ENCODE measurements at regions not wholly inside any gene's neighbourhood (a gene's known extent, or its start where the extent isn't known, plus 50 kb on each side); places are given as distances from the start of the nearest gene placed in this dataset.

DNA sequence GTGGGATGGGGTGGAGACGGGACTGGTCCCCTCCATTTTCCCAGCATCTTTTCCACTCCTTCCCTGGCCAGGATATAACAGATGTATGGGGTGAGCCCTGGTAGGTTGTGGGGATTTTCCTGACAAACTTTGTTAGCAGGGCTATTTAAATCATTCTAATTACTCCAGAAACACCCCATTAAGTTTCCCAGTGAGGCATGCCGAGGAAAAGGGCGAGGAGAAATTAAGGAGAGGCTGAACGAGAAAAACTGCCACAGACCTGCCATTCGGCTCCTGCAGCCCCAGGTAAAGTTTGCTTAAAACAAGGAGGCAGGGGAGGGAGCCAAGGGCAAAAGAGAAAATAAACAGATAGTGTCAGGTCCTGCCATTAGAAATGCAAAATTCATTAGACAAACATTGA, 428.2 kb downstream of the BUD13 start:
- TF ChIP-seq, protein P1, sequence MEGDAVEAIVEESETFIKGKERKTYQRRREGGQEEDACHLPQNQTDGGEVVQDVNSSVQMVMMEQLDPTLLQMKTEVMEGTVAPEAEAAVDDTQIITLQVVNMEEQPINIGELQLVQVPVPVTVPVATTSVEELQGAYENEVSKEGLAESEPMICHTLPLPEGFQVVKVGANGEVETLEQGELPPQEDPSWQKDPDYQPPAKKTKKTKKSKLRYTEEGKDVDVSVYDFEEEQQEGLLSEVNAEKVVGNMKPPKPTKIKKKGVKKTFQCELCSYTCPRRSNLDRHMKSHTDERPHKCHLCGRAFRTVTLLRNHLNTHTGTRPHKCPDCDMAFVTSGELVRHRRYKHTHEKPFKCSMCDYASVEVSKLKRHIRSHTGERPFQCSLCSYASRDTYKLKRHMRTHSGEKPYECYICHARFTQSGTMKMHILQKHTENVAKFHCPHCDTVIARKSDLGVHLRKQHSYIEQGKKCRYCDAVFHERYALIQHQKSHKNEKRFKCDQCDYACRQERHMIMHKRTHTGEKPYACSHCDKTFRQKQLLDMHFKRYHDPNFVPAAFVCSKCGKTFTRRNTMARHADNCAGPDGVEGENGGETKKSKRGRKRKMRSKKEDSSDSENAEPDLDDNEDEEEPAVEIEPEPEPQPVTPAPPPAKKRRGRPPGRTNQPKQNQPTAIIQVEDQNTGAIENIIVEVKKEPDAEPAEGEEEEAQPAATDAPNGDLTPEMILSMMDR (IDR thresholded peaks at IDR 0.05; ENCODE audit: low read depth, low read length, missing input control): no peak
- TF ChIP-seq, protein P2, sequence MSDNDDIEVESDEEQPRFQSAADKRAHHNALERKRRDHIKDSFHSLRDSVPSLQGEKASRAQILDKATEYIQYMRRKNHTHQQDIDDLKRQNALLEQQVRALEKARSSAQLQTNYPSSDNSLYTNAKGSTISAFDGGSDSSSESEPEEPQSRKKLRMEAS (IDR thresholded peaks at IDR 0.05): no peak
- TF ChIP-seq JUND (IDR thresholded peaks at IDR 0.05): no peak
- no peak for TF ChIP-seq TAF1 (conservative IDR thresholded peaks at IDR 0.05)
- TF ChIP-seq HNF4G (IDR thresholded peaks at IDR 0.05): no peak
